NCI-H748 (cell line): ENCODE measurements at regions not wholly inside any gene's neighbourhood (a gene's known extent, or its start where the extent isn't known, plus 50 kb on each side); places are given as distances from the start of the nearest gene placed in this dataset.
A peak's percentile ranks its signal among the peaks of the same experiment; 100 is the strongest.
"Not testable (repeated sequence)": the region's sequence is repeated elsewhere in the genome, so short reads cannot be mapped to it uniquely, and the experiment has no call there.

Experiments used
- DNase-seq: peaks from one replicate; lab custom pipeline; 2025; ENCODE audit not compliant: unreplicated experiment; lab: John Stamatoyannopoulos, UW

- no peak for DNase-seq
These were observed 70.7 kb downstream of the CETN3 start for GRCh38 chr5:90338712-90339372.

DNA sequence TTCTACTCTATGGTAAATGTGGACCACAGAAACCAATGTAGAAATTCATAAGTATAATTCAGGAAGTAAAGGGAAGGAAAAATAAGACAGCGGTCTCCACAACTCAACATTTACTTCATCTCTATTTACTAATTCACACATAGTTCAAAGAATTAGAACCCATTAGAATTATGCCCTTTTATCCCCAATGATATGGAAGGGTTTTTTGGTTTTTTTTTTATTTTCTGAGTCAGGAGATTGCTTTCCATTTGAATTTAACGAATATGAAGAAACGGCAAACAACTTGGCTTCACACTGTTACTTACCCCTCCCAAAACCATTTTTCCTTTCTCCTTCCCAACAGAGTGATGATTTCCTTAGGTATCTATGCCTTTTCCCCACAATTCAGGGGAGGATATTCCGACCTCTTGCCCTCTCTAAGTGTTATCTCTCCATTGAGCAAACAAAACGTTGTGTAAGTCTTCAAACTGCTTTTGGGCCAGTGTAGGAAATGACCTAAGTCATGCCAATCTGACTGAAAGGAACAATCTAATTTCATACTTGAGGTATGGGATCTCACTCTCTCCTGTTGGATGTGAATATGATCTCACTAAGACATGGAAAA, 72.0 kb downstream of the CETN3 start:
- no peak for DNase-seq

- DNase-seq = no peak
These were observed 72.8 kb downstream of the CETN3 start for GRCh38 chr5:90336752-90337151.

- DNase-seq = no peak
These were observed 74.8 kb downstream of the CETN3 start for GRCh38 chr5:90334741-90335140.

GRCh38 chr5:90329911-90330310, 79.6 kb downstream of the CETN3 start:
- no peak for DNase-seq

DNA sequence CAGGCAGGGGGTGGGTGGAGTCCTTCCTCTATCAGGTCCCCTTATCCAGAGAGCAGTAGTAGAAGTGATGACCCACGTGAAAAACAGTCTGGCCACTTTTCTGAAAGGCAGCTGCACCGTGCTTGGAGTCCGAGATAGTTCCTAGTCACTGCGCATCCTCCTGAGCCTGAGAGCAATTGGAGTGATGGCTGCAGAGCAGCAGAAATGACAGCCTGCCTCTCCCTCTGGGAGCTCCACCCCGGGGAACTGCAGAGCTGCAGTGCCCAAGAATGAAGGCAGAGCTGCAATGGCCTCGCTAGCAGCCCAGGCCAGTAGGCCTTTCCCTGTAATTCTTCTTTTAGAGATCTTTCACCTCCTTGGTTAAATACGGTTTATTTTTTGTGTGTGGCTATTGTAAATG, 82.6 kb downstream of the CETN3 start:
- no peak for DNase-seq

DNA sequence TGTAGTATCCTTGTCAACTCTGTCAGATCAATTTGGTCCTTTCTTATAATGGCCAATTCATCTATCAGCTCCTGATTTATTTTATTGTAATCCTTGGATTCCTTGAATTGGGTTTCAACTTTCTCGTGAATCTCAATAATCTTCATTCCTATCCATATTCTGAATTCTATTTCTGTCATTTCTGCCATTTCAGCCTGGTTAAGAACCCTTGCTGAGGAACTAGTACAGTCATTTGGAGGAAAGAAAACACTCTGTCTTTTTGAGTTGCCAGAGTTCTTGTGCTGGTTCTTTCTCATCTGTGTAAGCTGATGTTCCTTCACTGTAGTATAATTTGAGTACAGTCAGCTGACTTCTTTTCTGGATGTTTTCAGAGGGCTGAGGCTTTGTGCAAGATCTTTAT, 84.5 kb downstream of the CETN3 start:
- no peak for DNase-seq

GRCh38 chr5:90320348-90320747, 89.2 kb downstream of the CETN3 start:
- DNase-seq = not testable (repeated sequence)

- DNase-seq = no peak
These were observed 97.5 kb downstream of the CETN3 start for GRCh38 chr5:90312027-90312426.

DNA sequence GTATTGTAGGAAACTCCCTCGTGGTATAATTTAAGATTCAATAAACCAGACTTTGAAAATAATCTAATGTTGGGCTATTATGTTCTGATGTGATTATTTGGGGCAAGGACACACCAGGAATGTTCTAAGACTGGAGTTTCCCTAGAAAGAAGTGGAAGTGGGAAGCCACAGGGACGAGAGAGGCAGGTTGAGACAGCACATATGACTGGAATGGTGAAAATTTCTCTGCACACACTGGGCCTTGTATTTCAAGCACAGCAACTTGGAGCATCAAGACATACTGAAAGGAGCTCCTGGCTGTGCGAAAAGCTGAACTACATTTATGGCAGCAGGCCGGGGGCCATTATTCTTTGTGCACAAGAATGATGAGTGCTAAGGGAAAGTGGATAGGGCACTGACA, 98.2 kb downstream of the CETN3 start:
- DNase-seq = no peak

DNA sequence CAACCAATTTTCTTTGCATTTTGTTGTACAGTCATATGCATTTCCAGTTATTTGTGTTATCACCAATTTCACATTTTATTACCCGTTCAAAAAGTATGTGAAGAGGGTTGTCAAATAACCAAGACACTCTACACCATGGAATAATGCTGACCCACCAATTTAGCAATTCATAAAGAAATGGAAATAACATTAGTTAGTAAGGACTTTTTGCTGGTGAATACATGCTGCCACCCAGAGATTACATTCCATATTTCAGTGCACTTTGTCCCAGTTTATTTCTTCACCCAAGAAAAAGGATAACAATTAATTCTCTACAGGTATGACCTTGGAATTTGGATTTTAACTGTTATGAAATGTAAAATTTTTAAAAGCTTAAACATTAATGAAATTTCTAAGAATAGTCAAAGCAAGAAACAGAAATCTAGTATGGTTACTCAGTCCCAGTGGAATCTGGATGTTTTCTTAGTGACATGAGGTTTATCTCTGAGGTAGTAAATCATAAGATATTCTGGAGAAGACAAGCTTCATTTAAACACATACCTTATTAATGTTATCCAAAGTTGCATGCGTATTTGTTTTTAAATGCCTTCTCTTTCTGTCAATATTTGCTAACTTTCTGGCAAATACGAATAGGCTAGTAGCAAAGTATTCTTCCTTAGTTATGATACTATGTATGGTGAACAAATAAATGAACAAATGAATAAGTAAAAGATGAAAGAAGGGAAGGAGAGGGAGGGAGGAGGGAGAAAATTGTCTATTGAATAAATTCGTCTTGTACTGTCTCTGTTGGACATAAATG, 100.6 kb downstream of the CETN3 start:
- DNase-seq = no peak

GRCh38 chr5:90307782-90308181, 101.8 kb downstream of the CETN3 start:
- DNase-seq = no peak

GRCh38 chr5:90307322-90307721, 102.2 kb downstream of the CETN3 start:
- no peak for DNase-seq

GRCh38 chr5:90306613-90307012, 102.9 kb downstream of the CETN3 start:
- no peak for DNase-seq

GRCh38 chr5:90305041-90305720, 104.4 kb downstream of the CETN3 start:
- no peak for DNase-seq

GRCh38 chr5:90301248-90301647, 108.3 kb downstream of the CETN3 start:
- DNase-seq = no peak

DNA sequence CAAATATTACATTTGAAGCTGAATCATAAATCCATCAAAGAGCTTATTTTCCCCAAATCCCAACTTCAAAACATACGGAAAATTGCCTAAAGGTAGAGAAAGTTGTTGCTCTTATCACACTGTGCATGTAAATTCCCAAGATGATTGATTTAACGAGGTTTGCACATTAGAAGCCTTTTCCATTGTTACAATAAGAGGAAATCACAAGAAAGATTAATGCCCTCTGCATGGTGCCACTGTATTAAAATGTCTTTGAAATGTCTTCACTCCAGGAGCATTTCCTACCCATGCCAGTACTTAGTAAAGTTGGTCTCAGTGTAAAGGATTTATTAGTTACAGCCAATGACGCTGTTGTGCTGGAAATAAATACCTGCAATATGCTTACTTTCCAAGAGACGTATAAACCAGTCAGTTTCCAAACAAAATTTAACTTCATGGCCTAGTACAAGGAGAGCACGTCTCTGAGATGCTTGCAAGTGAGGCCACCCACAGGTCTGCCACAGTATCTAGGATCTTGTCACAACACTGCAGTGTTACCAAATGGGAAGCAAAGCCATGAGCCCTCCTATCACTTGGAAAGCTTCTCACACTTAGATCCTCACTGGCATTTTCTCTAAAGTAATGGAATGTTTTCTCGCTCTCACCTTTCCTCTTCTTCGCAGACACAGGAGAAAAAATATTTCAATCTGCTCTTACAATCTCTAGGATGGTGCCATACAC, 112.4 kb downstream of the CETN3 start:
- DNase-seq = no peak

DNA sequence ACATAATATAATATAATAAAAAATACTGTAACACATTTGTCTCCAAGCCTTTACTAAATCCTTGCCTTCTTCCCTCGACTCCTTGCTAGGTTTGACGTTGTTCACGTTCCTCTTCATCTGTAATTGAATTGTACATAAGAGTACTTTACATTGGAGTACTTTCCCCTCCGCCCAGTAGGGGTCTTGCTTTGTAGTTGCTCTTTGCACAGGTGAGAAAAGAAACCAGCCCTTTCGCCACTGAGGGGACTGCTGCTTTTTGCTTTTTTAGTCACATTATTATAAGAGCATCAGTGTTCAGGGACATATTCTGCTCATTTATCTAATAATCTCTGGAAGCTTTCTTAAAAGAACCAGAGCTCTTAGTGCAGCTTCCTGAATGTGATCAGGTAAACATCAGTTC, 115.0 kb downstream of the CETN3 start:
- peak; percentile 70 for DNase-seq

DNA sequence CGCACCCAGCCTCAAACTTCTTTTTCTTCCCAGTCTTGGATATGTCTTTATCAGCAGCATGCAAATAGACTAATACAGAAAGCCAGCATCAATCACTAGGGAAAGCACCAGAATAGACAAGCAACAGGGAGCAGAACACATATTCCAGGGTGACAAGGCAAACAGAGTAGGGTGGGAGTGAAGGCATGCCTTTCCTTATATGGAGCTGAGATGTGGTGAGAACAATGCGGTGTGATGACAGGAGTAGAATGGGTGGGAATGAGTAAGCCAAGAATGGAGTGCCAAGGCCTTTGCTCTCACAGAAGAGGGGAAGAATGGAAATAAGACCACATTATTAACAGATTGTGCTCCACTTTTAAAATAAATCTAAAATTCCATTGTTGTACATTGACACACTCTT, 115.6 kb downstream of the CETN3 start:
- DNase-seq = no peak

- no peak for DNase-seq
These were observed 118.9 kb downstream of the CETN3 start for GRCh38 chr5:90290648-90291047.

DNA sequence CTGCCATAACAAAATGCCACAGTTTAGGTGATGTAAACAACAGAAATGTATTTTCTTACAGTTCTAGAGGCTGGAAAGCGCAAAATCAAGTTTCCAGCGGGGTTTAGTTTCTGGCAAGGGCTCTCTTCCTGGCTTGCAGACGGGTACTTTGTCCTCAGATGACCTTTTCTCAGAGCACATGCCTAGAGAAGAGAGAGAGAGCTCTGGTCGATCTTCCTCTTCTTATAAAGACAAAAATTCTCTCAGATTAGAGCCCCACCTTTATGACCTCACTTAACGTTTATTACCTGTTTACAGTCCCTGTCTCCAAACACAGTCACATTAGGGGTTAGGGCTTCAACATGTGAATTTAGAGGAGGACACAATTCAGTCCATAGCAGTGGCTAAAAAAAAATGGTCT, 119.7 kb downstream of the CETN3 start:
- DNase-seq = peak; percentile 24
